ENCODE measurements at regions not wholly inside any gene's neighbourhood (a gene's known extent, or its start where the extent isn't known, plus 50 kb on each side); places are given as distances from the start of the nearest gene placed in this dataset.

GRCh38 chr19:32164384-32164992, 180.9 kb upstream of the ZNF507 start:
- in situ Hi-C loops (cut with HindIII; ENCODE audit: low pct_unique_long_range_greater_than_20kb, low sequenced_read_pairs): no loop called here
- no peak for DNase-seq (ENCODE audit: low read depth in 1 of 2, low spot score in 1 of 2)
- TF ChIP-seq JUND (IDR thresholded peaks at IDR 0.05; ENCODE audit: low read depth): no peak

GRCh38 chr19:32165141-32165540, 180.3 kb upstream of the ZNF507 start:
- no peak for TF ChIP-seq JUND (IDR thresholded peaks at IDR 0.05; ENCODE audit: low read depth)
- DNase-seq (ENCODE audit: low read depth in 1 of 2, low spot score in 1 of 2): no peak
- in situ Hi-C loops (cut with HindIII; ENCODE audit: low pct_unique_long_range_greater_than_20kb, low sequenced_read_pairs): no loop called here

DNA sequence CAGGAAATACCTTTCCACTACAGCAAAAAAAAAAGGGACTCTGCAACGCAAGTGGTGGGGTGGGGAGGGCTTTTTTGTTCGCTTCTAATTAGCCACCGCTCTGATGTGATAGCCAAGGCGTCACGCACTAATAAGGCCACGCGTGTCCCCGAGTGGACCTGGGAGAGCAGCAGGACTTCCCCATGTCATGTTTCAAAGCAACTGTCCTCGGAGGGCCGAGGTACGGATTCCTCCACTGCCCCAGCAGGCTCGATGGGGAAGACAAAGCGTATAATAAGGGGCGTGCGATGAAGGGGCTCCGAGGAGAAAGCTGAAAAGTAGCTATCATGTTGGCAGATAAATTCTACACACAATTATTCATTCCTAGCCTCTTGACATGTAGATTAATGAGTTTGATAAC, 179.7 kb upstream of the ZNF507 start:
- no peak for TF ChIP-seq JUND (IDR thresholded peaks at IDR 0.05; ENCODE audit: low read depth)
- no peak for DNase-seq (ENCODE audit: low read depth in 1 of 2, low spot score in 1 of 2)
- in situ Hi-C loops (cut with HindIII; ENCODE audit: low pct_unique_long_range_greater_than_20kb, low sequenced_read_pairs): no loop called here

GRCh38 chr19:32166238-32166637, 179.2 kb upstream of the ZNF507 start:
- in situ Hi-C loops (cut with HindIII; ENCODE audit: low pct_unique_long_range_greater_than_20kb, low sequenced_read_pairs): no loop called here

DNA sequence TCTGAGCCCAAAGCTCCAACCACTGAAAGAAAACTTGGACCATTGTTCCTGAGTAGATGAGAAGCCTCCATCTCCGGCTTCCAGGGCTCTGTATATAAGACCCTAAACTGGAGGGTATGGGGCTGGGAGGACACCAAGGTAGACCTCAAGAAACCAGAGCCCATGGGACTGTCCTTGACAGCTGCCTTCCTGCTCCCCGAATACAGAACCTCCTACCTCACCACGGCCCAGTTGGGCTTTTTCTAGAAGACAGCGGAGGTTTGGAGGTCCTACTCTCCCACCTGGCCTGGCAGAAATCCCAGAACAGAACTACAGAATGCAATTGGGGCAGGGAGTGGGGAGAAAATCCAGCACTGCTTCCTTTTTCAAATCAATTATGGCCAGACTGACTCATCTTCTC, 177.3 kb upstream of the ZNF507 start:
- no peak for DNase-seq (ENCODE audit: low read depth in 1 of 2, low spot score in 1 of 2)
- no peak for TF ChIP-seq JUND (IDR thresholded peaks at IDR 0.05; ENCODE audit: low read depth)
- in situ Hi-C loops (cut with HindIII; ENCODE audit: low pct_unique_long_range_greater_than_20kb, low sequenced_read_pairs): no loop called here

More at GRCh38 chr19:32166238-32166637, 179.2 kb upstream of the ZNF507 start:
- DNase-seq (ENCODE audit: low read depth in 1 of 2, low spot score in 1 of 2): no peak
- no peak for TF ChIP-seq JUND (IDR thresholded peaks at IDR 0.05; ENCODE audit: low read depth)

- no peak for TF ChIP-seq JUND (IDR thresholded peaks at IDR 0.05; ENCODE audit: low read depth)
- in situ Hi-C loops (cut with HindIII; ENCODE audit: low pct_unique_long_range_greater_than_20kb, low sequenced_read_pairs): no loop called here
- DNase-seq (ENCODE audit: low read depth in 1 of 2, low spot score in 1 of 2): no peak
These were observed 176.8 kb upstream of the ZNF507 start for GRCh38 chr19:32168606-32169005.

- TF ChIP-seq JUND (IDR thresholded peaks at IDR 0.05; ENCODE audit: low read depth): no peak
- no peak for DNase-seq (ENCODE audit: low read depth in 1 of 2, low spot score in 1 of 2)
- in situ Hi-C loops (cut with HindIII; ENCODE audit: low pct_unique_long_range_greater_than_20kb, low sequenced_read_pairs): no loop called here
These were observed 173.7 kb upstream of the ZNF507 start for GRCh38 chr19:32171719-32172151.

GRCh38 chr19:32172566-32173160, 172.7 kb upstream of the ZNF507 start:
- DNase-seq (ENCODE audit: low read depth in 1 of 2, low spot score in 1 of 2): no peak
- in situ Hi-C loops (cut with HindIII; ENCODE audit: low pct_unique_long_range_greater_than_20kb, low sequenced_read_pairs): no loop called here
- TF ChIP-seq JUND (IDR thresholded peaks at IDR 0.05; ENCODE audit: low read depth): no peak

DNA sequence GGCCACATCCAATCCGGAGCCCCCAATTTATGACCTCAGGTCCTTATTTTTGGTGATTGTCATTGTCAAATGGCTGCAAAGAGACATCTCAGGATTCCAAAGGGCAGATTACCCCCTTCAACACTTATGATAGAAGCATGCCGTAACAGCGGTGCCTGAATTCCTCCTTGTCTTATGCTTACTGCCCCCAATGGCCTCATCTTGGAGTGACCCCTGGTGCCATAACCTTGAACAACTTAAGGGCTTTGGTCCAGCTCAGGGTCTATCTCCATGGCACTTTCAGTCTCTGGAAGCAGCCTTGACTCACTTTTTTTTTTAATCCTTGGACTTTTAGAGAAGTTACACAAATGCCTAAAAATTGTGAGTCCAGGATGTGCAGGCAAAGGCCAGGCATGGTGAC, 171.6 kb upstream of the ZNF507 start:
- in situ Hi-C loops (cut with HindIII; ENCODE audit: low pct_unique_long_range_greater_than_20kb, low sequenced_read_pairs): no loop called here
- no peak for DNase-seq (ENCODE audit: low read depth in 1 of 2, low spot score in 1 of 2)
- TF ChIP-seq JUND (IDR thresholded peaks at IDR 0.05; ENCODE audit: low read depth): no peak

GRCh38 chr19:32174386-32175113, 170.9 kb upstream of the ZNF507 start:
- no peak for TF ChIP-seq JUND (IDR thresholded peaks at IDR 0.05; ENCODE audit: low read depth)
- DNase-seq (ENCODE audit: low read depth in 1 of 2, low spot score in 1 of 2): no peak
- in situ Hi-C loops (cut with HindIII; ENCODE audit: low pct_unique_long_range_greater_than_20kb, low sequenced_read_pairs): no loop called here

- no peak for TF ChIP-seq JUND (IDR thresholded peaks at IDR 0.05; ENCODE audit: low read depth)
- DNase-seq (ENCODE audit: low read depth in 1 of 2, low spot score in 1 of 2): no peak
- in situ Hi-C loops (cut with HindIII; ENCODE audit: low pct_unique_long_range_greater_than_20kb, low sequenced_read_pairs): no loop called here
These were observed 168.8 kb upstream of the ZNF507 start for GRCh38 chr19:32176591-32176990.

DNA sequence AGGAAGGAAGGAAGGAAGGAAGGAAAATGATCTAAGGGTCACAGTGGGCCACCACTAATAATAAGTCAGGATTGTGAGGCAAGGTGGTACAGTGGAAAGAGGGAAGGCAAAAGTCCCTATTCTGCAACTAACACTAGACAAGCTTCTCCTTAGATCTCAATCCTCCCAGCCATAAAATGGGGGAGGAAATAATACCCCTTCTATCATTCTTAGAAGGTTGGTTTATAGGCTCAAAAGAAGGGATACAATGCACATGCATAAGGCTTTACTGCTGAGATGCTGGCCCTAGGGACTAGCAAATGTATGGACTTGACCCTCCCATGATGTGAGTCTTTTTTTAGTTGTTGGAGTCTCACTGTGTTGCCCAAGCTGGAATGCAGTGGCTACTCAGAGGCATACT, 167.7 kb upstream of the ZNF507 start:
- DNase-seq (ENCODE audit: low read depth in 1 of 2, low spot score in 1 of 2): no peak
- TF ChIP-seq JUND (IDR thresholded peaks at IDR 0.05; ENCODE audit: low read depth): no peak
- in situ Hi-C loops (cut with HindIII; ENCODE audit: low pct_unique_long_range_greater_than_20kb, low sequenced_read_pairs): no loop called here

DNA sequence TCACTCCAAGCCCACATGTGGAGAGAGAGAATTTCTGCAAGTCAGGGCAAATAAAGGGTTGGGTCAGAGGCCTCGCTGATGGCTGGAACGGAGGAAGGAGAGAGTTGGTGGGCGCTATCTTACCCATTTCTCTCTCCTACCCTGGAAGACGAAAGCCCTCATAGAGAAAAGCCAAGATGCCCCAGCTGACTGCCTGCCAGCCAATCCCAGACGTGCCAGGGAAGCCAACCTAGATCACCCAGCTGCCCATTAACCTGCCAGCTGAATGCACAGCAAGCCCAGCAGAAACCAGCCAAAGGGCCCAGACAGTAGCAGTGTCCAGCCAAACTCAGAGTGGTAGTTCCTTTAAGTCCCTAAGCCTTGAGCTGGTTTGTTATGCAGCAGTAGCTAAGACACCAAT, 167.0 kb upstream of the ZNF507 start:
- DNase-seq (ENCODE audit: low read depth in 1 of 2, low spot score in 1 of 2): no peak
- TF ChIP-seq JUND (IDR thresholded peaks at IDR 0.05; ENCODE audit: low read depth): no peak
- in situ Hi-C loops (cut with HindIII; ENCODE audit: low pct_unique_long_range_greater_than_20kb, low sequenced_read_pairs): no loop called here

Data from T47D (cell line).